GM12878 (cell line): ENCODE measurements at regions not wholly inside any gene's neighbourhood (a gene's known extent, or its start where the extent isn't known, plus 50 kb on each side); places are given as distances from the start of the nearest gene placed in this dataset.

Source experiments
- ATF3 ChIP-seq: IDR thresholded peaks from 2 replicates; pipeline ENCODE4 v1.6.1; 2011; ENCODE audit warnings: low read depth, mild to moderate bottlenecking, low read length, moderate library complexity, borderline replicate concordance; ENCODE audit errors: extremely low read depth
- RAD21 ChIP-seq: IDR thresholded peaks from 2 replicates; pipeline ENCODE4 v1.6.1; 2011; ENCODE audit warnings: mild to moderate bottlenecking, low read depth, low read length, moderate library complexity; ENCODE audit not compliant: insufficient read depth
- REST ChIP-seq: IDR thresholded peaks from 2 replicates; pipeline ENCODE4 v1.6.1; 2012; ENCODE audit warnings: mild to moderate bottlenecking, low read depth, low read length
- SMC3 ChIP-seq: IDR thresholded peaks from 2 replicates; pipeline ENCODE4 v1.6.1; 2011; ENCODE audit warnings: low read length, improper control_type of control experiment, borderline replicate concordance
- ZNF274 ChIP-seq: IDR thresholded peaks from one replicate; pipeline ENCODE4 v1.8.0; 2011; ENCODE audit not compliant: insufficient read length, insufficient read depth

DNA sequence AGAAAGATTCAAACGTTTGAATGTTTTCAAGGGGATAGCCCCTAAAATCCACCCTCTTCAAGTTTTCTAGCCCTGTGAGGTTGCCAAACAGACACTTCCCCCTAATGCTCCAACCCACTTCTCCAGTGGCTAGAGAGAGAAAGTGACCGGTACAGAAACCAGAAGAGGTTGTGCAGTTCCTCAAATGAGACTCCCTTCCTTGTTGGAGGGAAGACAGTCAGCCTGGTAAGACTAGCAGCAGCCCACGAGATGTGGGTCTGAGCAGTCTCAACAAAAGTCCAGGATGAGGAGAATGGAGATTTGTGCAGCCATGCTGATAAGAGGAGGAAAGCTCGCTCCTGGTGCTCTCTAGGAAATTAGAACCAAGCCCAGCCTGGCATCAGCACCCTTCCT lies 222.8 kb upstream of the TPRG1 start:
- TF ChIP-seq ZNF274 = no peak
- no peak for TF ChIP-seq REST
- no peak for TF ChIP-seq ATF3
- TF ChIP-seq RAD21 = no peak
- TF ChIP-seq SMC3 = no peak
